B cell (primary cell): ENCODE measurements at regions not wholly inside any gene's neighbourhood (a gene's known extent, or its start where the extent isn't known, plus 50 kb on each side); places are given as distances from the start of the nearest gene placed in this dataset.

Experiments used
- EZH2 ChIP-seq: IDR thresholded peaks from 2 replicates; pipeline ENCODE4 v1.6.1; 2012; ENCODE audit warnings: borderline replicate concordance, low read depth, mild to moderate bottlenecking, moderate library complexity, low read length; ENCODE audit not compliant: insufficient read depth, poor library complexity, severe bottlenecking
- TF ChIP-seq, protein P1 (sequence below): fragments of 200-600 bp; IDR thresholded peaks from one replicate; pipeline ENCODE4 v1.8.0; 2022; ENCODE audit warnings: antibody characterized with exemption, mild to moderate bottlenecking

DNA sequence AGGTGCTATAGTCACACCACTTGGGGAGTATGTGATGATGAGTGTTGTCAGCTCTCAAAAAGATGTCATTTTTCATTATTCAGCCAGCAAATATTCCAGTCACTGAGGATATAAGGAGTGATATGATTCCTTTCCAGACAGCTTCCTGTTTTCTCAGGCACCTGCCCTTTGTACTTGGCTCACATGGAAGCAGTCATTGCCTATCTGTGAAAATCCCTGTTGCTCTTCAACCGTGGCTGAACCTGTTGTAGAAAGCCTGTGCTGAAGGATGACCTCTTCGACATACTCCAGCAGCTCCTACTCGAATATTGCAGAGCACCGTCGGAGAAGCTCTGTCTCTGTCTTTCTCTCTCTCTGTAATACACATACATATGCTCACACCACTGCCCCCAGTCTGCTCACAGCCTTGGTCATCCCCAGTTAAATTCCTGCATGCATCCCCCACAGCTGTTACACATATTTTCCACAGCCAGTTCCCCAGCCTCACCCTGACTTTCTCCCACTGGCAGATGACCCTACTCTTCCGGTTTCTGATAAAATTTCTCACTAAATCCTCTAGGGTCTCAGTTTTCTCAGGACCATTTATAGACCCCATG, 204.2 kb upstream of the ARGLU1 start:
- TF ChIP-seq, protein P1, sequence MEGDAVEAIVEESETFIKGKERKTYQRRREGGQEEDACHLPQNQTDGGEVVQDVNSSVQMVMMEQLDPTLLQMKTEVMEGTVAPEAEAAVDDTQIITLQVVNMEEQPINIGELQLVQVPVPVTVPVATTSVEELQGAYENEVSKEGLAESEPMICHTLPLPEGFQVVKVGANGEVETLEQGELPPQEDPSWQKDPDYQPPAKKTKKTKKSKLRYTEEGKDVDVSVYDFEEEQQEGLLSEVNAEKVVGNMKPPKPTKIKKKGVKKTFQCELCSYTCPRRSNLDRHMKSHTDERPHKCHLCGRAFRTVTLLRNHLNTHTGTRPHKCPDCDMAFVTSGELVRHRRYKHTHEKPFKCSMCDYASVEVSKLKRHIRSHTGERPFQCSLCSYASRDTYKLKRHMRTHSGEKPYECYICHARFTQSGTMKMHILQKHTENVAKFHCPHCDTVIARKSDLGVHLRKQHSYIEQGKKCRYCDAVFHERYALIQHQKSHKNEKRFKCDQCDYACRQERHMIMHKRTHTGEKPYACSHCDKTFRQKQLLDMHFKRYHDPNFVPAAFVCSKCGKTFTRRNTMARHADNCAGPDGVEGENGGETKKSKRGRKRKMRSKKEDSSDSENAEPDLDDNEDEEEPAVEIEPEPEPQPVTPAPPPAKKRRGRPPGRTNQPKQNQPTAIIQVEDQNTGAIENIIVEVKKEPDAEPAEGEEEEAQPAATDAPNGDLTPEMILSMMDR, result no peak
- TF ChIP-seq EZH2, result no peak
